Neural crest cell (in vitro differentiated cells): ENCODE measurements at regions not wholly inside any gene's neighbourhood (a gene's known extent, or its start where the extent isn't known, plus 50 kb on each side); places are given as distances from the start of the nearest gene placed in this dataset.
"Not testable (repeated sequence)": the region's sequence is repeated elsewhere in the genome, so short reads cannot be mapped to it uniquely, and the experiment has no call there.

Source experiments
- DNase-seq: peaks from one replicate; pipeline ENCODE4 v3.0.0; 2021; ENCODE audit warnings: low read depth, mixed read lengths, low spot score
- H3K27ac Mint-ChIP-seq: one replicate; pipeline ENCODE4 v1.8.0; 2021; ENCODE audit warnings: mild to moderate bottlenecking, mixed read lengths; ENCODE audit not compliant: unreplicated experiment
- H3K27me3 Mint-ChIP-seq: 2 replicates; pipeline ENCODE4 v1.8.0; 2021; ENCODE audit warnings: low read depth, mild to moderate bottlenecking, mixed read lengths
- H3K36me3 Mint-ChIP-seq: 2 replicates; pipeline ENCODE4 v1.8.0; 2021; ENCODE audit warnings: low read depth, mild to moderate bottlenecking, mixed read lengths
- H3K4me1 Mint-ChIP-seq: 2 replicates; pipeline ENCODE4 v1.8.0; 2021; ENCODE audit warnings: mixed read lengths
- H3K4me3 Mint-ChIP-seq: one replicate; pipeline ENCODE4 v1.8.0; 2021; ENCODE audit warnings: mild to moderate bottlenecking, mixed read lengths
- H3K9me3 Mint-ChIP-seq: 2 replicates; pipeline ENCODE4 v1.8.0; 2021; ENCODE audit warnings: mixed read lengths
- TF ChIP-seq, protein P1 (sequence below): fragments of 200-600 bp; sonication (generic); conservative IDR thresholded peaks from 2 replicates; pipeline ENCODE4 v1.5.0; 2021; ENCODE audit warnings: antibody characterized with exemption, mild to moderate bottlenecking

DNA sequence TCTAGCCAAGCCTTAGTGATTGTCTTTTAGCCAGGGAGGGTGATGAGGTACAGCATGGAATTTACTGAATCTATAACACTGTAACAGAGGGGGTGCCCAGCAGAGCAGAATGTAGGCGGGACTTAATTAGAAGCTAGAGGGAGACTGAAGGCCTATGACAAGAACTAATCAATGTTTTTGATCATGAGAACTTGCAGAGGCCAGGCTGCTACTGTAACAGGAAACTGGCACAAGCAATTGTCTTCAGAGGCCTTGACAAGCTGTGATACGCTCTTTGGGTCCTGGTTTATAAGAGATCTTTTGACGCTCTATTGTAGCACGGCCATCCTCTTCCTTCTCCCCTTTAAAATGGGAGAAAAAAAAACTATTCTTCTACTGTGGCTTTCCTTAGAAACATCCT lies 1297.3 kb downstream of the JRKL start:
- Mint-ChIP-seq H3K9me3 (no peaks in the 10 kb centered on the region), H3K4me3 (no peak overlapping the region), H3K27me3 (no peaks in the 10 kb centered on the region), H3K4me1 (peaks cover 12% of the 10 kb centered on the region), H3K36me3 (no peaks in the 10 kb centered on the region), H3K27ac (no peak overlapping the region)
- no peak for DNase-seq
- TF ChIP-seq, protein P1, sequence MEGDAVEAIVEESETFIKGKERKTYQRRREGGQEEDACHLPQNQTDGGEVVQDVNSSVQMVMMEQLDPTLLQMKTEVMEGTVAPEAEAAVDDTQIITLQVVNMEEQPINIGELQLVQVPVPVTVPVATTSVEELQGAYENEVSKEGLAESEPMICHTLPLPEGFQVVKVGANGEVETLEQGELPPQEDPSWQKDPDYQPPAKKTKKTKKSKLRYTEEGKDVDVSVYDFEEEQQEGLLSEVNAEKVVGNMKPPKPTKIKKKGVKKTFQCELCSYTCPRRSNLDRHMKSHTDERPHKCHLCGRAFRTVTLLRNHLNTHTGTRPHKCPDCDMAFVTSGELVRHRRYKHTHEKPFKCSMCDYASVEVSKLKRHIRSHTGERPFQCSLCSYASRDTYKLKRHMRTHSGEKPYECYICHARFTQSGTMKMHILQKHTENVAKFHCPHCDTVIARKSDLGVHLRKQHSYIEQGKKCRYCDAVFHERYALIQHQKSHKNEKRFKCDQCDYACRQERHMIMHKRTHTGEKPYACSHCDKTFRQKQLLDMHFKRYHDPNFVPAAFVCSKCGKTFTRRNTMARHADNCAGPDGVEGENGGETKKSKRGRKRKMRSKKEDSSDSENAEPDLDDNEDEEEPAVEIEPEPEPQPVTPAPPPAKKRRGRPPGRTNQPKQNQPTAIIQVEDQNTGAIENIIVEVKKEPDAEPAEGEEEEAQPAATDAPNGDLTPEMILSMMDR = no peak

- H3K9me3 Mint-ChIP-seq = no peaks in the 10 kb centered on the region
- H3K36me3 Mint-ChIP-seq = no peaks in the 10 kb centered on the region
- no peak for DNase-seq
- H3K4me1 Mint-ChIP-seq = peaks cover 8% of the 10 kb centered on the region
- no peak overlapping the region for H3K27ac Mint-ChIP-seq
- TF ChIP-seq, protein P1 = no peak
- H3K4me3 Mint-ChIP-seq = no peak overlapping the region
- H3K27me3 Mint-ChIP-seq = no peaks in the 10 kb centered on the region
Observed at GRCh38 chr11:97691061-97691460, 1301.2 kb downstream of the JRKL start.

DNA sequence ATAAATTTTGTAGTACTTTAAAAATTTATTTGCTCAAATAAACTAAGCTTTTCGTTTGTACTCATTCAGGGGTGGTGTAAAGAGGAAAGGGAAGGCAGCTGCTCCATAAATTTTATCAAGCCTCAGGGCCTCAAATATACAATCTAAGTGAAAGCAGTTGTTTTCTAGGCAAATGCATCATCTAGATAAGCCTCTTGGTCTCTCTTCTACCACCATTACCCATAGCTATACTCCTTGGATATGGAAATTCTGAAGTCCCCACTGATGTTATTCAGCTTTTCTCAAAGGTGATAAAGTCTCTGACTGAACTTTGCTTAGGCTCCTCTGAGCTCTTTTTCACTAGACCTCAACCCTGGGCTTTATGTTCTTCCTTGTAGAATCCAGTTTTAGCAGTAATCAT lies 1313.1 kb downstream of the JRKL start:
- no peak for DNase-seq
- TF ChIP-seq, protein P1 = no peak
- Mint-ChIP-seq H3K27ac (no peak overlapping the region), H3K27me3 (no peaks in the 10 kb centered on the region), H3K4me1 (no peaks in the 10 kb centered on the region), H3K36me3 (no peaks in the 10 kb centered on the region), H3K9me3 (no peaks in the 10 kb centered on the region), H3K4me3 (no peak overlapping the region)

GRCh38 chr11:97703851-97704250 lies 1314.0 kb downstream of the JRKL start:
- Mint-ChIP-seq H3K4me1 (no peaks in the 10 kb centered on the region), H3K27ac (no peak overlapping the region), H3K36me3 (no peaks in the 10 kb centered on the region), H3K27me3 (no peaks in the 10 kb centered on the region), H3K4me3 (no peak overlapping the region), H3K9me3 (no peaks in the 10 kb centered on the region)
- TF ChIP-seq, protein P1 = no peak
- no peak for DNase-seq

DNA sequence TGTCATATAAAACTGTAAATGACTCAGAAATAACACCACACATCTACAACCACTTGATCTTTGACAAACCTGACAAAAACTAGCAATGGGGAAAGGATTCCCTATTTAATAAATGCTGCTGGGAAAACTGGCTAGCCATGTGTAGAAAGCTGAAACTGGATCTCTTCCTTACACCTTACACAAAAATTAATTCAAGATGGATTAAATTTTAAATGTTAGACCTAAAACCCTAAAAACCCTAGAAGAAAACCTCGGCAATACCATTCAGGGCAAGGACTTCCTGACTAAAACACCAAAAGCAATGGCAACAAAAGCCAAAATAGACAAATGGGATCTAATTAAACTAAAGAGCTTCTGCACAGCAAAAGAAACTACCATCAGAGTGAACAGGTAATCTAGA lies 1315.3 kb upstream of the CNTN5 start:
- H3K27me3 Mint-ChIP-seq, H3K36me3 Mint-ChIP-seq, H3K9me3 Mint-ChIP-seq, H3K4me3 Mint-ChIP-seq, DNase-seq, H3K4me1 Mint-ChIP-seq: not testable (repeated sequence)
- H3K27ac Mint-ChIP-seq = peak overlapping the region; percentile 8

DNA sequence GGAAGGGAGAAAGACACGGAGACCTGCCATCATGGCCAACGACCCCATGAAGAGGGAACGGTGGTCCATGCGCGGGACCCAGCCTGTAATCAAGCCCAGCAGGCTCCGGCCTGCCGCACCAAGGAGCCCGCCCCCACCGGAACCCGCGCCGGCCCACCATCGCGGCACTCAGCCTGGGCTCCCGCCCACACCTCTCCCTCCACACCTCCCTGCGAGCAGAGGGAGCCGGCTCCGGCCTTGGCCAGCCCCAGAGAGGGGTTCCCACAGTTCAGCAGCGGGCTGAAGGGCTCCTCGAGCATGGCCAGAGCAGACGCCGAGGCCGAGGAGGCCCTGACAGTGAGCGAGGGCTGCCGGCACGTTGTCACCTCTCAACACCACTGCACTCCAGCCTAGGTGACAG lies 1302.8 kb upstream of the CNTN5 start:
- Mint-ChIP-seq H3K4me1 (no peaks in the 10 kb centered on the region), H3K9me3 (peaks cover 2% of the 10 kb centered on the region), H3K36me3 (no peaks in the 10 kb centered on the region), H3K4me3 (no peak overlapping the region), H3K27me3 (no peaks in the 10 kb centered on the region), H3K27ac (no peak overlapping the region)
- DNase-seq = no peak
- TF ChIP-seq, protein P1 = no peak
